Lower leg skin (tissue), 4 donors: ENCODE measurements at regions not wholly inside any gene's neighbourhood (a gene's known extent, or its start where the extent isn't known, plus 50 kb on each side); places are given as distances from the start of the nearest gene placed in this dataset.

Experiments used
- DNase-seq, 2 donors: peaks; one replicate each; pipeline ENCODE4 v3.0.0-alpha.2; 2019; ENCODE audit warnings: low spot score in 2 of 2
- H3K4me3 ChIP-seq: fragments of 200-600 bp; sonication (generic); 2 replicates; pipeline ENCODE4 v1.5.1; 2017; ENCODE audit warnings: mild to moderate bottlenecking, low read depth; ENCODE audit not compliant: poor library complexity, severe bottlenecking
- POLR2A ChIP-seq, 2 donors: fragments of 450-650 bp; IDR thresholded peaks; one replicate each; pipeline ENCODE4 v1.6.1; 2016 to 2017; ENCODE audit warnings: antibody characterized with exemption in 2 of 2, mild to moderate bottlenecking in 1 of 2, moderate library complexity in 1 of 2
- WGBS, 2 donors: methylation state at CpG; one replicate each; pipeline ENCODE4 v1.1.5; 2018; 5-methylcytosine and 5-hydroxymethylcytosine counted together
- intact Hi-C: fragments of 100-400 bp; cut with DNase I; formaldehyde crosslinking; loops from one replicate; pipeline ENCODE4 v1.15.0; 2023; ENCODE audit warnings: low total_unique reads
- TF ChIP-seq, protein P1 (sequence below), 3 donors: fragments of 450-650 bp; IDR thresholded peaks; one replicate each; pipeline ENCODE4 v1.5.1; 2016; ENCODE audit warnings: antibody characterized with exemption in 3 of 3, mild to moderate bottlenecking in 3 of 3, moderate library complexity in 2 of 3

DNA sequence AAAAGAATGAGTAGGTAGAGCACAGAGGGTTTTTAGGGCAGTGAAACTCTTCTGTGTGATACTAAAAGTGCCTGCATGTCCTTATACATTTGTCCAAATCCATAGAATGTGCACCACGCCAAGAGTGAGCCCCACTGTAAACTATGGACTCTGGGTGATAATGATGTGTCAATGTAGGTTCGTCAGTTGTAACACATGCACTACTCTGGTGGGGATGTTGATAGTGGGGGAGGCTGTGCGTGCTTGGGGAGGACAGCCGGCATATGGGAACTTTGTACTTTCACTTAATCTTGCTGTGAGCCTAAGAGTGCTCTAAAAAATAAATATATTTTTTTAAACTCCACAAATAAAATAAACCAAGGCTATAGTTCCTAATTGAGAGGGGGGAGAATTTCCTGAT, 319.2 kb downstream of the SHQ1 start:
- TF ChIP-seq, protein P1, sequence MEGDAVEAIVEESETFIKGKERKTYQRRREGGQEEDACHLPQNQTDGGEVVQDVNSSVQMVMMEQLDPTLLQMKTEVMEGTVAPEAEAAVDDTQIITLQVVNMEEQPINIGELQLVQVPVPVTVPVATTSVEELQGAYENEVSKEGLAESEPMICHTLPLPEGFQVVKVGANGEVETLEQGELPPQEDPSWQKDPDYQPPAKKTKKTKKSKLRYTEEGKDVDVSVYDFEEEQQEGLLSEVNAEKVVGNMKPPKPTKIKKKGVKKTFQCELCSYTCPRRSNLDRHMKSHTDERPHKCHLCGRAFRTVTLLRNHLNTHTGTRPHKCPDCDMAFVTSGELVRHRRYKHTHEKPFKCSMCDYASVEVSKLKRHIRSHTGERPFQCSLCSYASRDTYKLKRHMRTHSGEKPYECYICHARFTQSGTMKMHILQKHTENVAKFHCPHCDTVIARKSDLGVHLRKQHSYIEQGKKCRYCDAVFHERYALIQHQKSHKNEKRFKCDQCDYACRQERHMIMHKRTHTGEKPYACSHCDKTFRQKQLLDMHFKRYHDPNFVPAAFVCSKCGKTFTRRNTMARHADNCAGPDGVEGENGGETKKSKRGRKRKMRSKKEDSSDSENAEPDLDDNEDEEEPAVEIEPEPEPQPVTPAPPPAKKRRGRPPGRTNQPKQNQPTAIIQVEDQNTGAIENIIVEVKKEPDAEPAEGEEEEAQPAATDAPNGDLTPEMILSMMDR (IDR thresholded peaks at IDR 0.05): no peak
- TF ChIP-seq POLR2A (IDR thresholded peaks at IDR 0.05): no peak
- WGBS, 2 donors: 87 to 93% methylated on average over 4 of the region's 4 CpGs
- H3K4me3 ChIP-seq: no peak overlapping the region
- intact Hi-C loops: no loop called here
- DNase-seq: no peak

DNA sequence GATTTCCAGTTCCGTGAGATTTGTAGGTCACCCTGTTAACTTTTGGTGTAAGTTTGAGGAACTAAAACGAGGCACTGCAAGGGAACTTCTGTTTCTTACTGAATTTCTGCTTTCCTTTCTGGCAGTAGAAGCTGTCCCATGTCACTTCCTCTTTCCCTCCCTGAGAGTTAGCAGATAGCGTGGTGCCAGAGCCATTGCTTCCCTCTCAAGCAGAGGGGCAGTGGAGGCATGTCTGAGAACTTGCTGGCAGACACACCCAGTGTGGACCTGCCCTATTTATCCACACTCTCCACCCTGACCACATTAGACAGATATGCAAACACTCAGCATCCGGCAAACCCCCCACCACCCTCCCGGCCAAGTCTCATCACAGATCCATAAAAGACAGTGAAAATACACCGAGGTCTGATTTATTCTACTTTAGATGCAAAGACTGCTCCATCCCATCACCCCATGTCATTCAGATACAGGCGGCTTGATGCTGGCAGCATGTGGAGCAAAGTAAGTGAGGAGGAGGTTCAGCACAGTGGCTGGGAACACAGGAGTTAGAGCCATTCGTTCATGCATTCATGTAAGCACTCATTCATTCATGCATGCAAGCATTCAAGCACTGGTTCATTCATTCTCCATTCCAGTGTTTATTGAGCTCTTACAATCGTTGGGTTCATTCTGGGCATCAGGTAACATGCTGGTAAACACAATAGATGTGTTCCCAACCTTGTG, 324.7 kb downstream of the SHQ1 start:
- intact Hi-C loops: no loop called here
- DNase-seq: peak in 1 of 2 donors; percentile 36
- WGBS, 2 donors: 58 to 68% methylated on average over 9 of the region's 9 CpGs
- no peak overlapping the region for H3K4me3 ChIP-seq
- no peak for TF ChIP-seq POLR2A (IDR thresholded peaks at IDR 0.05)
- TF ChIP-seq, protein P1 (IDR thresholded peaks at IDR 0.05): no peak

DNA sequence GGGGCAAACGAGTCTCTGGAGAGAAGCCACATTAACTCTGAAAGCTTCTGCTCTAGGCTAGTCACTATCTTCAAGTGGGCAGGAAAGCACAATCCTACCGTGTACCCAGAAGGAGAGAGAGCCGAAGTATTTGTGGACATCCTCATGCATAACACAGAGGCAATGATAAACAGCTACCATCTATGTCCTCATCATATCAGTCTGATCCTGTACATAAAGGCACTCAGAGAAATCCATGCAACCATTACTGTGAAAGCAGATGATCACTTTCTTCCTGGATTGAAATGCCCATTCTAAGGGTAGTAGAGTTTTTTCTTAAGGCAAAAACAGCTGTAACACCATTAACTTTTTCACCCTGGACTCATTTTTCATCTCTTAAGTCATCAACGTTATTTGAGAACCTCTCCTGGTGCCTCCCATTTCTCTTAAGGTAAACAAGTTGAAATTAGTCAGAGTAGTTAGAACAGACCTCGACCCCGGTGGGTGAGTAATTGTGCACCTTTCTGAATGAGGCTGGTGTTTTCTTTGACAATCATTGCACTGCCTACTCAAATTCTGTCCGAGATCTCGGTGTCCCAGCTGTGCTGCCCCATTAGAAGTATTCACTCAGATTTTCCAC, 327.4 kb downstream of the SHQ1 start:
- no peak overlapping the region for H3K4me3 ChIP-seq
- intact Hi-C loops: no loop called here
- WGBS, 2 donors: 80 to 81% methylated on average over 8 of the region's 8 CpGs
- TF ChIP-seq POLR2A (IDR thresholded peaks at IDR 0.05): no peak
- TF ChIP-seq, protein P1 (IDR thresholded peaks at IDR 0.05): no peak
- DNase-seq: peak in 1 of 2 donors; percentile 40

DNA sequence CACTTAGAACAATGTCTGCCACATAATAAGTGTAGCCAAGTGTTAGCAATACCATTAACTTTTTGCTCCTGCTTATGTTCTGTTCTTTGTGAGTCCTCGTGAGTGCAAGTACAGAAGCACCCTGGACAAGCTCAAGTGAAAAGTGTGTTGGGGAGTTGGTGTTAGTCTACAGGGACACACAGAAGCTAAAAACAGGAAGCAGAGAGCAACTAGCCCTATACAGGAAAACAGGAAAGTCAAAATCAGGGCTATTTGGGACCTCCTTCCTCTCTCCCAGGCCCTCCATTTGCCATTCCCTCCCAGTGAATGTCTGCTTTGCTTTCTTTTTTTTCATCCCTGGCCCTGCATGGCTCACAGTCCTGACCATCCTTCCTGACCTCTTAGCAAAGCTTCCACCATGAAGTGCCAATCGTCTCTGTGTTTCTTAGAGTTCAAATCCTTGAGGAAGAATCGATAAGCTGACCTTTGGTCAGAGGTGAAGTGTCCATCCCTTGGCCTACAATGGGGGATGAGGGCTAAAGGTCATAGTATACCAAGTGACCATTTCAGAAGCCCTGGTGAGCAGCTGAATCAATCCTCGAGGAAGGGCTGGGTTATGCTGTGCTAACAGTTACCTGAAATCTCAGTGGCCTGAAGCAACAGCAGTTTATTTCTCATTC, 328.2 kb downstream of the SHQ1 start:
- intact Hi-C loops: no loop called here
- no peak for DNase-seq
- TF ChIP-seq, protein P1 (IDR thresholded peaks at IDR 0.05): no peak
- TF ChIP-seq POLR2A (IDR thresholded peaks at IDR 0.05): no peak
- 78 to 86% methylated on average over 4 of the region's 4 CpGs for WGBS, 2 donors
- no peak overlapping the region for H3K4me3 ChIP-seq

DNA sequence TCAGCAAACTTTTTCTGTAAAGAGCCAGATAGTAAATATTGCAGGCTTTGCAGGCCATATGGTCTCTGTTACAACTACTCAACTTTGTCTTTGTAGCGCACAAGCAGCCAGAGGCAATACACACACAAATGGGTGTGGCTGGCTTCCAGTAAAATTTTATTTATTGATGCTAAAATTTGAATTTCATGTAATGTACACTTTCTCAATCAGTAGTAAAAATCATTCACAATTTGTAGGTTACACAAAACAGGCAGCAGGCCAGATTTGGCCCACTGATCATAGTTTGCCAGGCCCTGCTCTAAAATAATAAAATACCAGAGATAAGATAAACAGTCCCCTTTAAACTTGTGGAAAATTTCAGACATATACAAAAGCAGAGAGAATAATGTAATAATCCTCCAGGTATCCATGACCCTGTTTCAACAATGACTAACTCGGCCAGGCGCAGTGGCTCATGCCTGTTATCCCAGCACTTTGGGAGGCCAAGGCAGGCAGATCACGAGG, 330.3 kb downstream of the SHQ1 start:
- 86 to 91% methylated on average over 4 of the region's 4 CpGs for WGBS, 2 donors
- no peak for TF ChIP-seq POLR2A (IDR thresholded peaks at IDR 0.05)
- TF ChIP-seq, protein P1 (IDR thresholded peaks at IDR 0.05): no peak
- peak in 1 of 2 donors; percentile 15 for DNase-seq
- intact Hi-C loops: no loop called here
- no peak overlapping the region for H3K4me3 ChIP-seq
